Stimulated activated memory B cell treated with anti-CD40 and anti-IgM and Interleukin-4, amounts not matched to agents 10 μg/mL and 1 μg/mL and 100 μg/mL, for 72 hours (primary cell): ENCODE measurements at regions not wholly inside any gene's neighbourhood (a gene's known extent, or its start where the extent isn't known, plus 50 kb on each side); places are given as distances from the start of the nearest gene placed in this dataset.
A peak's percentile ranks its signal among the peaks of the same experiment; 100 is the strongest.
"Not testable (repeated sequence)": the region's sequence is repeated elsewhere in the genome, so short reads cannot be mapped to it uniquely, and the experiment has no call there.

Experiments used
- ATAC-seq: fragments of 150-1000 bp; cut with Tn5 transposase; 2 replicates; pipeline ENCODE4 v1.10.0; 2021
- H3K27ac Mint-ChIP-seq: one replicate; pipeline ENCODE4 v1.8.0; 2022; ENCODE audit warnings: mild to moderate bottlenecking, mixed read lengths
- H3K27me3 Mint-ChIP-seq: one replicate; pipeline ENCODE4 v1.8.0; 2022; ENCODE audit warnings: mixed read lengths
- H3K36me3 Mint-ChIP-seq: one replicate; pipeline ENCODE4 v1.8.0; 2022; ENCODE audit warnings: mixed read lengths
- H3K4me1 Mint-ChIP-seq: one replicate; pipeline ENCODE4 v1.8.0; 2022; ENCODE audit warnings: mixed read lengths
- H3K4me3 Mint-ChIP-seq: one replicate; pipeline ENCODE4 v1.8.0; 2022; ENCODE audit warnings: mild to moderate bottlenecking, moderate library complexity, mixed read lengths
- H3K9me3 Mint-ChIP-seq: one replicate; pipeline ENCODE4 v1.8.0; 2022; ENCODE audit warnings: mixed read lengths

DNA sequence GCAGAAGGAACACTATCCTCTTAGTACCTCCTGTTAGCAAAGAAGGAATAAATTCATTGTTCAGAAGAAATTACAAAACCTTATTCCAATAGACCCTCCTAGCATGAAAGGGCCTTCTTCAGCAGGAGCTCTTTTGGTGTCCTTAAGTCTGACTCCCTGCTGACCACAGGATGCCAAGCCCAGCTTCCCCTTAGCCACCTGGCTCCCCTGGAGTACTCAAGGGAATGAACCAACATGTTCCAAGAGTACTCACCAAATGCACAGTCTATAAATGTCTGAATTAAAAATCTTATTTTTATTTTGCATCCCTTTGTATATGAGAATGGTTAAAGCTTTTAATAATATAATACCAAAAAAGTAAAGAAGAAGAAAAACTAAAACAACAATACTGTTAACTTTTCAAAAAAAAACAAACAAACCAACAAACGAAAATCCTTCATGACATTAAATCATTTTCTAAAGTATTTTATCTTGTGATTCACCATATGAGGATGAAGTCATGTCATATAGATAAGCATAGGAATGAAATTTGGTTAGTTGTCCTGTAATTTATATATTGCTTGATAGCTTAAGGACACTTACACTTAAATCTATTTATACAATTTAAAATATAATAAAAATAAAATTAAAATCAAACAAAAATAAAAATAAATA is 1355.1 kb downstream of the HACE1 start:
- H3K4me3 Mint-ChIP-seq, result no peak overlapping the region
- no peaks in the 10 kb centered on the region for H3K4me1 Mint-ChIP-seq
- peaks cover 6% of the 10 kb centered on the region for H3K9me3 Mint-ChIP-seq
- H3K36me3 Mint-ChIP-seq, result no peaks in the 10 kb centered on the region
- H3K27ac Mint-ChIP-seq, result no peak overlapping the region
- no peaks in the 10 kb centered on the region for H3K27me3 Mint-ChIP-seq
- no peak for ATAC-seq

DNA sequence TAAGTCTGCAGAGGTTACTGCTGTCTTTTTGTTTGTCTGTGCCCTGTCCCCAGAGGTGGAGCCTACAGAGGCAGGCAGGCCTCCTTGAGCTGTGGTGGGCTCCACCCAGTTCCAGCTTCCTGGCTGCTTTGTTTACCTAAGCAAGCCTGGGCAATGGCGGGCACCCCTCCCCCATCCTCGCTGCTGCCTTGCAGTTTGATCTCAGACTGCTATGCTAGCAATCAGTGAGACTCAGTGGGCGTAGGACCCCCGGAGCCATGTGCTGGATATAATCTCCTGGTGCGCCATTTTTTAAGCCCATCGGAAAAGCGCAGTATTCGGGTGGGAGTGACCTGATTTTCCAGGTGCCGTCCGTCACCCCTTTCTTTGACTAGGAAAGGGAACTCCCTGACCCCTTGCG is 1363.1 kb downstream of the HACE1 start:
- H3K4me3 Mint-ChIP-seq, H3K27ac Mint-ChIP-seq, H3K4me1 Mint-ChIP-seq, ATAC-seq, H3K27me3 Mint-ChIP-seq, H3K36me3 Mint-ChIP-seq: not testable (repeated sequence)
- peaks cover 11% of the 10 kb centered on the region for H3K9me3 Mint-ChIP-seq

DNA sequence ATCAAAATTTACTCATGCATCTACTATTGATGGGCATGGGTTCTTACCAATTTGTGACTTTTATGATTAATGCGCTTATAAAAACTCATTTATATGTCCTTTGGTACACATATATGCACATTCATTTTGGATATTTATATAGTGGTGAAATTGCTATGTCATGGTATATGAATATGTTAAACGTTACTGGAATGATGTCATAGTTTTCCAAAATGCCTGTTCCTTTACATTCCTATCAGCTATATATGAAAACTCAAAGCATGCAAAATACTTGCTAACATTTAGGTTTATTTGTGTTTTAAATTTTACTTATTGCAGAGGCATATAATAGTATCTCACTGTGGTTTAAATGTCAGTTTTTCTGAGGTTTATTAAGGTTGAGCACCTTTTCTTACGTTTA is 1403.1 kb downstream of the HACE1 start:
- no peak overlapping the region for H3K4me3 Mint-ChIP-seq
- no peaks in the 10 kb centered on the region for H3K4me1 Mint-ChIP-seq
- no peaks in the 10 kb centered on the region for H3K36me3 Mint-ChIP-seq
- H3K27me3 Mint-ChIP-seq, result no peaks in the 10 kb centered on the region
- ATAC-seq, result no peak
- H3K27ac Mint-ChIP-seq, result no peak overlapping the region
- H3K9me3 Mint-ChIP-seq, result peaks cover under 1% of the 10 kb centered on the region

DNA sequence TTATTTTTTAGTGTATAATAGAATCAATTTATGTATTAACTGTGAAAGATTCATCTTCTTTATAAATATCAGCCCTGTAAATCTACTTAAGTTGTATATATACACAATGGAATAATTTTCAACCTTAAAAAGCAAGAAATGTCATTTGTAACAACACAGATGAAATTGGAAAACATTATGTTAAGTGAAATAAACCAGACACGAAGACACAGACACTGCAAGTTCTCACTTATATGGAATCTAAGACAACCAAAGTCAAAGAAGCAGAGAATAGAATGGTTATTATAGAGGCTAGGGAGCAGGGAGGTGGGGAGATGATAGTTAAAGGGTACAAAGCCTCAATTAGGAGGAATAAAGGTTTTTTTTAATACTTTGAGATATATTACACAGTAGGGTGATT is 1404.4 kb downstream of the HACE1 start:
- H3K27me3 Mint-ChIP-seq, result no peaks in the 10 kb centered on the region
- no peak for ATAC-seq
- no peak overlapping the region for H3K4me3 Mint-ChIP-seq
- no peaks in the 10 kb centered on the region for H3K36me3 Mint-ChIP-seq
- no peak overlapping the region for H3K27ac Mint-ChIP-seq
- H3K9me3 Mint-ChIP-seq, result no peaks in the 10 kb centered on the region
- H3K4me1 Mint-ChIP-seq, result no peaks in the 10 kb centered on the region

DNA sequence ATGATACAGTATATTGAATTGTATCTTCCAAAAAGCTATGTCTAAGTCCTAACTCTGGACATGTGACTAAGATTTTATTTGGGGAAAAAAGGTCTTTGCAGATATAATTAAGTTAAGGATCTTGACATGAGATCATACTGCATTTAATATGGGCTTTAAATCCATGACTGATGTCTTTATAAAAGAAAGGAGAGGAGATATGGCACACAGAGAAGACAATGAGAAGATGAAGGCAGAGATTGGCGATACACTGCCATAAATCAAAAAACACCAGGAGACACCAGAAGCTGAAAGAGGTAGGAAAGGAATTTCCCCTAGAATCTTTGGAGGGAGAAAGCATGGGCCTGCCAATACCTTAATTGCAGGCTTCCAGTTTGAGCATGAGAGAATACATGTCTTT is 1450.2 kb downstream of the HACE1 start:
- Mint-ChIP-seq H3K9me3 (peaks cover 5% of the 10 kb centered on the region), H3K27ac (no peak overlapping the region), H3K27me3 (no peaks in the 10 kb centered on the region), H3K36me3 (no peaks in the 10 kb centered on the region), H3K4me1 (no peaks in the 10 kb centered on the region), H3K4me3 (no peak overlapping the region)
- ATAC-seq, result no peak

DNA sequence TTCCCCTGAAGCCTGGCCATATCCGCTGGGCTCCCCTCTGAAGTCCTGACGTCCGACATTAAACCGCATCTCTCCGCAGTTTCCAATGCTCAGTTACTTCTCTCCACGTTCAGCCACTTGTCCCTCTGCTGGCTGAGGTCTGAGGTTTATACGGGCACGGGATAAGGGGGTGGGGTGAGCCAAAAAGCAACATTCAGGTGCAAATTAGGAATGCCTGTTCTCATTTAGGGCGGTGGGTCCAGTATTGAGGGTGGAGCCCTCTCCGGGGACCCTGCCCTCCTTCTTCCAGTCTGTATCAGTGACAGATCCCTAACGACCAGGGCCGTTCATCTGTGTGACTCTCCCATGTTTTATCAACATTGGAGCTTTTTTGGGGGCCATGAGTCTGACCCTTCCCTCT is 1454.4 kb downstream of the HACE1 start:
- Mint-ChIP-seq H3K27ac (no peak overlapping the region), H3K36me3 (no peaks in the 10 kb centered on the region), H3K9me3 (no peaks in the 10 kb centered on the region), H3K27me3 (no peaks in the 10 kb centered on the region), H3K4me3 (no peak overlapping the region), H3K4me1 (no peaks in the 10 kb centered on the region)
- no peak for ATAC-seq

DNA sequence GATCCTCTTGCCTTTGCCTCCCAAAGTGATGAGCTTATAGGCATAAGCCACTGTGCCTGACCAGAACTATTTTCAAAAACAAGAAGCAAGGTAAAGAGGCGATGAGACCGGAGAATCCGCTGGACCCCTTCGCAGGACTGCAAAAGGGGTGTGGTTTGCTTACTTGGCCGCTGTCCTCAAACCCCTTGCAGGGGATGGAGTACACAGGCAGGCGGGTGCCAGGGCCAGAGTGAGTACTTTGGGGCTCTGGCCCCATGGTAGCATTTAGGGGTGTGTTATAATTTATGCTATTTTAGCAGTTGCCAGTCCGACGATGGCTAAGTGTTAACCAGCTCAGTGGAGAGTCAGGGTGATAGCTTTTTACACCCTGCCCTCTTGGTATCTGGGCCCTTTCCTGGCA is 1454.9 kb downstream of the HACE1 start:
- Mint-ChIP-seq H3K27ac (no peak overlapping the region), H3K4me1 (no peaks in the 10 kb centered on the region), H3K9me3 (no peaks in the 10 kb centered on the region), H3K4me3 (no peak overlapping the region), H3K27me3 (no peaks in the 10 kb centered on the region), H3K36me3 (no peaks in the 10 kb centered on the region)
- ATAC-seq, result no peak

DNA sequence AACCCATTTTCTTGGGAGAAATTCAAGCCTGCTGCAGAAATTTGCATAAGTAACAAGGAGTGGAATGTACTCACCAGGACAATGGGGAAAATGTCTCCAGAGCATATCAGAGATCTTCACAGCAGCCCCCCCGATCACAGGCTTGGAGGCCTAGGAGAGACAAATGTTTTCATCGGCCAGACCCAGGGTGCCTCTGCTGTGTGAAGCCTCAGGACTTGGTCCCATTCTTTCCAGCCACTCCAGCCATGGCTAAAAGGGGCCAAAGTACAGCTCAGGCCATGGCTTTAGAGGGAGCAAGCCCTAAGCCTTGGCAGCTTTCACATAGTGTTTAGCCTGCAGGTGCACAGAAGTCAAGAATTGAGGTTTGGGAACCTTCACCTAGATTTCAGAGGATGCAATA is 1463.0 kb downstream of the HACE1 start:
- H3K4me3 Mint-ChIP-seq, result no peak overlapping the region
- H3K36me3 Mint-ChIP-seq, result no peaks in the 10 kb centered on the region
- H3K27ac Mint-ChIP-seq, result no peak overlapping the region
- H3K27me3 Mint-ChIP-seq, result no peaks in the 10 kb centered on the region
- ATAC-seq, result no peak
- peaks cover 21% of the 10 kb centered on the region for H3K9me3 Mint-ChIP-seq
- no peaks in the 10 kb centered on the region for H3K4me1 Mint-ChIP-seq

DNA sequence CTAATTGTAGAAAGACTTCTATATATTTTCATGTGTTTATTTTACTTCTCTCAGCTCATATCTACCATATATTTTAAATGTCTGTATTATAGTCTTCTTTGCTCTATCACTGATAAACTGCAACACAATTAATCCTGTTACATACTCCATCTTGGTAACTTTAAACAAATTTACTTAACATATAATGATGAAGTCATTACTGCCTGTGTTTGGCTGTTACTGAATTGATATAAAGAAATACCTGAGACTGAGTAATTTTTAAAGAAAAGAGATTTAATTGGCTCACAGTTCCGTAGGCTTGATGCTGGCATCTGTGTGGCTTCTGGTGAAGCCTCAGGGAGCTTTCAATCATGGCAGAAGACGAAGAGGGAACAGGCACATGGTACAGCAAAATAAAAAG is 1480.4 kb downstream of the HACE1 start:
- Mint-ChIP-seq H3K4me3 (no peak overlapping the region), H3K4me1 (no peaks in the 10 kb centered on the region), H3K27me3 (no peaks in the 10 kb centered on the region), H3K27ac (no peak overlapping the region), H3K9me3 (peaks cover 4% of the 10 kb centered on the region), H3K36me3 (no peaks in the 10 kb centered on the region)
- no peak for ATAC-seq

DNA sequence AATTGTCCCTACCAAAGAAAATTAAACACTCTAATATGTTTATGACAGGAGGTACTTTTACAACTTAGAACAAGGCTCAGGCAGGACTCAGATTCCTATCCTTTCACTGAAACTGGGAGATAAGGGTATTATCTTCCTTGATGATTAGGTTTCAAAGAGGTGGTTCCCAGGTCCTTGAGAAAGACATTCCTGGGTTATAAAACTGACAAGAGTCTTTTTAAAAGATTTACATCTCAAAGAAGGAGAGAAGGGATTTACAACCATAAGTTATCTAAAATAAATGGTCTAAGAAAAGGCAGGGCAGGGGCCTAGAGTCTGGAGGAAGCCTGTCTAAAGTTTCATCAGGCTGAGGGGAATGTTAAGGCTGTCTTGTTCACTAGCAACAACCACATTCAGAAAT is 1492.5 kb downstream of the HACE1 start:
- Mint-ChIP-seq H3K27ac (no peak overlapping the region), H3K4me1 (no peaks in the 10 kb centered on the region), H3K9me3 (peaks cover 12% of the 10 kb centered on the region), H3K4me3 (no peak overlapping the region), H3K36me3 (no peaks in the 10 kb centered on the region), H3K27me3 (no peaks in the 10 kb centered on the region)
- no peak for ATAC-seq

DNA sequence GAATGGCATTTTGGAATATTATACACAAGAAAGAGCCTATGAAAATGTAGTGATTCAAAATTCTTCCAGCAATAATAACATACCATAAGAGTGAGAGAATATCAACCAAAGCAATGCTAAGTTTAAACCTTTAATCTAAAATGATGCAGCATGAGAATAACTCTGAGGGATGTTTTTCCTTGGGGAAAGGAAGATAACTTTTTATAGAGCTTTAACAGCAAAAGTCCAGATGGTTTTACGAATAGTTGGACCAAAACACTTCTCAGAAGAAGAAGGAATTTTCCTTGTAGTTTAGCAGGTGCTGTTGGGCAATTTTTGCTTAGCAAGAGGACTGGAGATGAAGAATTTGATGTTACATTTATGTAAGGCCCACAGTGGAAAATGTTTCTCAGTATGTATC is 1503.2 kb downstream of the HACE1 start:
- Mint-ChIP-seq H3K27me3 (no peaks in the 10 kb centered on the region), H3K27ac (no peak overlapping the region), H3K4me3 (no peak overlapping the region), H3K4me1 (no peaks in the 10 kb centered on the region), H3K9me3 (peaks cover 3% of the 10 kb centered on the region), H3K36me3 (no peaks in the 10 kb centered on the region)
- no peak for ATAC-seq

DNA sequence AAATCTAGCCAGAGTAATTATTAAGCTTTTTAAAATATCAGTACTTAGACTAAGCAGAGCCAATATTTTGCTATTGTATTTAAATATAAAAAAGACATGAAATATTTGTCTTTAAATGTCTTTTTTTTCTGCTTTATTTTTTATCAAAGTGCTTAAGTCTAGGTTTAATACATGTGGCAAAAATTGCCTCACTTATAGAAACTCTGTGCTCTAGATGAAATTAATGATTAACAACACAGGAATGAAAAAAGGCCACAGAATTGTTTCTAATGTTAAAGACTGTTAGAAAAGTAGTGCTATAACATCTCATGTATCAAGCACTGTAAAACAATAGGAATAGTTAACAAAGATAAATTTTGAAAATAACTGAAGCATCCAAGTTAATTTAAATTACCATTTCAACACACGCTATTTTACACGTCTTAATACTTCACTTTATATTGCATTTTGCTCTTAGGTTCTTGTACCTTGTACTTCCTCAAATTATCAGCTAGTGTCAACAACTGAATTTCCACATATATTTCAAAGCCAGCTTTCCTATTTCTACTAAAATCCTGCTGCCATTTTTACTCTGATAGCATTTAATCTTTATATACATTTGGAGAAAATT is 1515.1 kb downstream of the HACE1 start:
- ATAC-seq, result no peak
- Mint-ChIP-seq H3K4me1 (no peaks in the 10 kb centered on the region), H3K4me3 (no peak overlapping the region), H3K9me3 (peaks cover 4% of the 10 kb centered on the region), H3K27ac (no peak overlapping the region), H3K27me3 (no peaks in the 10 kb centered on the region), H3K36me3 (no peaks in the 10 kb centered on the region)

DNA sequence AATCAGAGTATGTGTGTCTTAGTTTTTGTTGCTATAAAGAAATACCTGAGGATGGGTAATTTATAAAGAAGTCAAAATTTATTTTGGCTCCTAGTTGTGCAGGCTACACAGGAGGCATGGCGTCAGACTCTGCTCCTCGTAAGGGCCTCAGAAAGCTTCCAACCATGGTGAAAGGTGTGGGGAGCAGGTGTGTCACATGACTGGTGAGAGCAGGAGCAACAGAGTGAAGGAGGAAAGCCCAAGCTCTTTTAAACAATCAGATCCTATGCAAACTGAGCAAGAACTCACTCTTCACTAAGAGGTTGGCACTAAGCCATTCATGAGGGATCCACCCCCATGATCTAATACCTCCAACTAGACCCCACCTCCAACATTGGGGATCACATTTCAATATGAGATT is 1524.3 kb downstream of the HACE1 start:
- Mint-ChIP-seq H3K4me1 (no peaks in the 10 kb centered on the region), H3K36me3 (no peaks in the 10 kb centered on the region), H3K9me3 (peaks cover 5% of the 10 kb centered on the region), H3K4me3 (no peak overlapping the region), H3K27me3 (no peaks in the 10 kb centered on the region), H3K27ac (no peak overlapping the region)
- no peak for ATAC-seq

DNA sequence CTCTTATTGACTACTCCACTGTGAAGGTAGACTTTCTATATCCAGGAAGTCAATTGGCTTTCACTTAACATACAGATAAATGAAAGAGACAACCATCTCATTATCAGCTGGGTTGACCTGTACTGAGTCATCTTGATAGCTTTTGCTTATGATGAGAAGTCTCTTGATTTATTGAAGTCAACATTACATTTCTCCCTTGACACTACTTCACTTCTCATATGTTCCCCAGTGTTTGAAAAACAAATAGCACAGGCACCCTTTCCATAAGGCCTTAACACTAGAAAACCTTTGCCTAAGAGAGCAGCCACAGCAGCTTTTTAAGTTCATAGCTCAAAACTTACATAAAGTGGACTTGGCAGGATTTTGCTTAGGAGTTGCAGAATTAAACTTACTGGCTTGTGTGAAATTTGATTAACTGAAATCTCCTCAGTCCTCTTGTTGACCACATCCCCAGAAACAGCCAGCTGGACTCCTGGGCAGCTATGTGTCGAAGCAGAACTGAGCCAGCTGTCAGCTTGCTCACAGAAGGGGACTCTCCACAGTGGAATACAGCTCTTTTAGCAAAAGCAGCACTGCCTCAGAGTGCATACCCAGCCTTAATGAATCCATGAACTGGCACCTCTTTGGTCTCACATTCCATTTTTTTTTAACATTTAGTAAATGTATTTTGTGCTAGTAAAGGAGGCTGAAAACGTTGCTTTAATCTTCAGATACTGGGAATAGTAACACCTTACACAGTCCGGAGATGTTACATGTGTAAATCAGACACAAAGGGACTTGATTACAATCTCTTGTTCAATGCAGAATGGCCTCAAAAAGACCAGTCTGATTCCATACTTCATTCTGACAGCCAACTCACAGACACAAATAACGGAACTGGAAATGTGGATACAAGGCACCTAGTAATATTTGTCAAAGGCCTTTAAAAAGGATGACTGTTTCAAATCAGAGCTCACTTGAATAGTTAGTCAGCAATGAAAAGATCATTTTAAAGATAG is 1532.7 kb downstream of the HACE1 start:
- H3K27me3 Mint-ChIP-seq, result no peaks in the 10 kb centered on the region
- no peaks in the 10 kb centered on the region for H3K36me3 Mint-ChIP-seq
- no peaks in the 10 kb centered on the region for H3K9me3 Mint-ChIP-seq
- no peak overlapping the region for H3K4me3 Mint-ChIP-seq
- peak; percentile 54 for ATAC-seq
- H3K4me1 Mint-ChIP-seq, result no peaks in the 10 kb centered on the region
- H3K27ac Mint-ChIP-seq, result no peak overlapping the region

DNA sequence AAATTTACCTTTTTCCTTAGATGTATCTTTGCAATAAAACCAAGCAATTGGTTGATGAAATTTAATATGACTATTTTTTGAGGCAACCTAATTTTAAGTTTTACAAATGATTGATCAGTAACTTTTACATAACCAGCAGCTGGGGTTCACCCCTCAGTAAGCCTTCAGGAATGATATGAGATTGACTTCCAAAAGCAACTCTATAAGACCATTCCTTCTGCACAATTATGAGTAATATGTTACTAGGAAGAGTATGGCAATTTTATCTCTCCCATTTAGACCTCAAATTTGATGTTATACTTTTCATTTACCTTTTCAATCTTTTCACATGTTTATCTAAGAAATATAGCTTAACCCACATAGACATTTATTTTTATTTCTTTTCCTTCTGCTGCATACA is 1546.3 kb downstream of the HACE1 start:
- no peaks in the 10 kb centered on the region for H3K4me1 Mint-ChIP-seq
- no peaks in the 10 kb centered on the region for H3K27me3 Mint-ChIP-seq
- H3K4me3 Mint-ChIP-seq, result no peak overlapping the region
- no peaks in the 10 kb centered on the region for H3K9me3 Mint-ChIP-seq
- no peaks in the 10 kb centered on the region for H3K36me3 Mint-ChIP-seq
- no peak for ATAC-seq
- H3K27ac Mint-ChIP-seq, result no peak overlapping the region

DNA sequence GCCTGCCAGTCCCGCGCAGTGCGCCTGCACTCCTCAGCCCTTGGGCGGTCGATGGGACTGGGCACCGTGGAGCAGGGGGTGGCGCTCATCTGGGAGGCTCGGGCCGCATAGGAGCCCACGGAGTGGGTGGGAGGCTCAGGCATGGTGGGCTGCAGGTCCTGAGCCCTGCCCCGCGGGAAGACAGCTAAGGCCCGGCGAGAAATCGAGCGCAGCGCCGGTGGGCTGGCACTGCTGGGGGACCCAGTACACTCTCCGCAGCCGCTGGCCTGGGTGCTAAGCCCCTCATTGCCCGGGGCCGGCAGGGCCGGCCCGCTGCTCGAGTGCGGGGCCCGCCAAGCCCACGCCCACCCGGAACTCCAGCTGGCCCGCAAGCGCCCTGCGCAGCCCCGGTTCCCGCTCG is 1565.3 kb downstream of the HACE1 start:
- ATAC-seq, H3K36me3 Mint-ChIP-seq, H3K4me3 Mint-ChIP-seq, H3K4me1 Mint-ChIP-seq, H3K9me3 Mint-ChIP-seq, H3K27ac Mint-ChIP-seq, H3K27me3 Mint-ChIP-seq: not testable (repeated sequence)
